HG03439 (cell line): ENCODE measurements at regions not wholly inside any gene's neighbourhood (a gene's known extent, or its start where the extent isn't known, plus 50 kb on each side); places are given as distances from the start of the nearest gene placed in this dataset.

Experiments
- ATAC-seq: cut with Tn5 transposase; IDR thresholded peaks from one replicate; pipeline ENCODE4 v1.9.1; 2021; ENCODE audit warnings: mild to moderate bottlenecking, moderate library complexity; ENCODE audit not compliant: unreplicated experiment

DNA sequence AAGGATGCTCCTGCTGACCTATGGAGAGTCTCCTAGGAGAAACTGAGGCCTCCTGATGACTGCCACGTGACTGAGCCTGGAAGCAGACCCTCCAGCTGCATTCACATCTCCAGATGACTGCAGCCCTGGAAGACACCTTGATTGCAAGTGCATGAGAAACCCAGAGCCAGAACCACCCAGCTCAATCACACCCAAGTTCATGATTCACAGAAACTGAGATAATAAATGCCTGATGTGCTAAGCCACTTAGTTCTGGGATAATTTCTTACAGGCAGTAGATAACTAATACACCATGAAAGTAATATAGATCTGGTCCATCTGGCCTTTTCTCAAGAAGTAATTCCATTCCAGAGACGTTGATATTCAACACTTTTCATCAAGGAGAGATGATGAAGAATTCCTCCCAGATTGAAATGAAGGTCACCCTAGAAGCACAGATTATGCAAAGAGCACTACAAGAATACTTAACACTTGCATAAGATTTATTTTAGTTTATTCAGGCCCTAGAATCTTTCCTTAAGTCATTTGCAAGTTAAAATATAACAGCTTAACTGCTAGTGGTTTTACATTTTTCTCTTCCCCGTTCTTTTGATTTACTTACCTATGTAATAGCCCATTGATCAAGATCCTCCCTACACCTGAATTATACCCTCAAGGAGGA, 208.2 kb upstream of the INHBA start:
- ATAC-seq = no peak

DNA sequence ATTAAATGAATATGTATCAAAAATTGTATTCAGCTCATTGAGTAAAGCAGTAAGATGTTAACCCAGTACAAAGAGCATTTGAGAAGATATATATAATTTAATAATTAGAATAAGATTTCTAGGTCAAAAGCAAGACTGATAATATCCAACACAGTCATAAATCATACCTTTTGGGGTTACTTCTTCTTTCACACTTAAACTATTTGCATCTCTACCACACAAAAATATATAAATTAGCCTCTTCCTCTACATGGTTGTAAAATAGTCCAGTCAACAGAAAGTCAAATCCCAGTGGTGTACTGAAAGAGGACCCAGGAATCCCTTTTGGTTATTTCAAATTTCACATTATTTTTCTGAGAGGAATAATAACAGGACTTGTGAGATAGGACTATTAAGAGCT, 204.6 kb upstream of the INHBA start:
- ATAC-seq = no peak

- ATAC-seq = no peak
Measured at GRCh38 chr7:41900532-41900931, 197.6 kb upstream of the INHBA start.

- ATAC-seq = no peak
Measured at GRCh38 chr7:41899823-41900433, 197.0 kb upstream of the INHBA start.

DNA sequence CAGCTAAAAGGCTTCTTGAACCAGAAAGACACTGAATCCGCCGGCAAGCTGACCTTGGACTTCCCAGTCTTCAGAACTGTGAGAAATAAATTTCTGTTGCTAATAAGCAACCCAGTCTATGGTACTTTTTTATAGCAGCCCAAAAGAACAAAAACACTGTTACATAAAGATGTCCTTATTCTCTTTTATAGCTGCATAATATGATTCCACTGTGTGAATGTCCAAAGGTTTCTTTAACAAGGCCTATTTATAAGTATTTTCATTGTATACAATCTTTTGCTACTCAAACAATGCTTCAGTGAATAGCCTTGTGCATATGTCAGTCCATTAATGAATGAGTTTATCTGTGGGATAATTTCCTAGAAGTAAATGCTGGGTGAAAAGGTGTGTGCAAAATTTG, 190.8 kb upstream of the INHBA start:
- no peak for ATAC-seq

- ATAC-seq = no peak
Measured at GRCh38 chr7:41892356-41893100, 189.6 kb upstream of the INHBA start.

DNA sequence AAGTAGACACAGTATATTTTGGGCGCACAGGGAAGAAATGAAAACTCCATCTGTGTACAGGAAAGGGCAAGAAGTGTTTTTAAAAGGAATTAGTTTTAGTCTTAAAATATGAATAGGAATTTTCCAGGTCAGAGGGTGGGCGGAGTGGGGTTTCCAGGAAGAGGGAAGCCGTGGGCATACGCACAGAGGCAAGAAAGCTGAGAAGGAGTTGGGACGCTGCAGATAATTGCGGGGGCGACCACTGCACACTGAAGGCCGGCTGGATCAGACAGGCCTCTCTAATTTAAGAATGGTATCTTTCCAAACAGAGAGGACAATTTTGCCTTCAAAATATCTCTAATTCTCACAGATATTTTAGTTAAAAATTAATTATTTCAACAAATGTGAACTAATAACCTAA, 189.1 kb upstream of the INHBA start:
- no peak for ATAC-seq

DNA sequence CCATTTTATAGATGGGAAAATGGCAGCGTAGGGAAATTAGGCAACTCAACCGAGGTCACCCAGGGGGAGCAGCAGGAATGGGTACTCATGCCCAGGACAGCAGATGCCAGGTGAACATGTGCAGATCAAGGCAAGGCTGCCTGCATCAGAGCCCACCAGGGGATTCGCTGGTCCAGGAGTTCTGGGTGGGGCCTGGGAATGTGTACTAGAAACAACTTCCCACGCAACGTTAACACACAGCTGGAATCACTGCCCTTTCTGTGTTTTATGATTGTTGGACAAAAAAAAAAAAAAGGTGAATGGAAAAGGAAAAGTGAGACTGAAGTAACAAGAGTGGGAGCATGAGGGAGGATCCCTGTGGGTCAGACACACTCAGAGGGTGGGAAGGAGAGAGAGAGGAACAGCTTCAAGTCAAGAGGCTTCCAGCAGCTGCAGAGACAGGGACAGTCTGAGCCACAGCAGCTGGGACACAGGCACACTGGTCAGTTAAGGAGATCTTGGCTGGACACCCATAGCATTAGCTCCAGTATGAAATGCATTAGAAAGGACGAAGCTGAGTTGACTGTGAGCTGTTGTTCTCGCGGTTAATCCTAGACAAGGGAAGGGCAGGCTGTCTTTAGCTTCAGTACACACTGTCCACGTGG, 187.9 kb upstream of the INHBA start:
- no peak for ATAC-seq

GRCh38 chr7:41889472-41889871, 186.6 kb upstream of the INHBA start:
- no peak for ATAC-seq

DNA sequence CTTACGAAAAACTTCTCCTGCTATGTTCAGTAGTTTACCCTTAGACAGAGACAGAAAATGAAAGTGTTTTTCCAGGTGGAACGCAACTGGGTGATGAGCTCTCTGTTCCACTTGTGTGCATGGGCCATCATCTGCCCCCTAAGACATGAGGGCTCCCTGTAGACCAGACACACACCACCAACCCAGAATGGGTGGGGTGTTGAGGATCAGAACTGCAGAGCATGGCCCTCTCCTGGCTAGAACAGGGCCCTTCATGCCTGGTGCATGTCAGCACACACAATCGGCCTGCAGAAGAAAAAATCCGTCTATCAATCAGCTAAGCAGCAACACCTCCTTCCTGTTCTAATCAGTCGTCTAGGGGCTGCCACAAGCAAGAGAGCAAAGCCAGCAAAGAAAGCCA, 186.2 kb upstream of the INHBA start:
- ATAC-seq = no peak

GRCh38 chr7:41887416-41887815, 184.5 kb upstream of the INHBA start:
- no peak for ATAC-seq

DNA sequence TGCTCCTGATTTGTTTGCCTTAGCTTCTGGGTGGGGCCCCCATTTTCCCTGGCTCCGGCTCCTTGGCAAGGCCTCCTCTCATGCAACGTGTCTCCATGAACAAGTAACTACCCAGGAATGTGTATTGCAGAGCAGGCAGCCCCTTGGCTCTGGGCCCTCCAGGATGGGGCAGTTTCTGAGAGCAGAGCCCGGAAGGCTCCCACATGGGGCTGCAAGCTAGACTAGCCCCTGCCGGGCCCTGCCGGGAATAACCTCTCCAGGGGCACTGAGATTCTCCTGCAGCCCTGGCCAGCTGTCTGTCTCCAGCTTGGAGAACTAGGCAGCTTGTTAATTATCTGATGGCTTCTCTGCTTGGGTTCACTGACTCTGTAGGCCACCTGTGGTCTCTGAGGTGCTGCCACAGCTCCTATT, 184.0 kb upstream of the INHBA start:
- no peak for ATAC-seq

GRCh38 chr7:41886262-41886900, 183.5 kb upstream of the INHBA start:
- no peak for ATAC-seq

- no peak for ATAC-seq
Measured at GRCh38 chr7:41885748-41886147, 182.9 kb upstream of the INHBA start.

- ATAC-seq = no peak
Measured at GRCh38 chr7:41885078-41885477, 182.2 kb upstream of the INHBA start.

- ATAC-seq = peak; percentile 48
Measured at GRCh38 chr7:41882745-41883420, 180.0 kb upstream of the INHBA start.

DNA sequence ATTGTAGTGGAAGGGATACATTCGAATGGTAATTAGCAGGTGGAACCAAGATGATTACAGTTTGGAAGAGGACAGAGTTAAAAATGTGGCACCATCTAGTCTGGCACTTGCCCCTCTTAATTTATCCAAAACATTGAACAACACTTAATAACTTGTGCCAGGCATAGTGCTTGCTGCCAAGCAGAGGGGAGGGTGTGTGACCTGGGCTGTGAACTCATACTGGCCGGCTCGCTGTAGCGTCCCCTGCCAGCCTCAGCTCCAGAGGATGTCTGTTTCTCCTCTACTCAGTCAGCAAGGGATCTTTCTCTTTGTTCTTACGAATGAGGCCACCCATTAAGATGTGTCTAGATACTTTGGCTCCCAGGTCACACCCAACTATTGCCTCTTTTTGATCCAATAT, 179.4 kb upstream of the INHBA start:
- ATAC-seq = no peak

GRCh38 chr7:41881331-41882130, 178.6 kb upstream of the INHBA start:
- peak; percentile 97 for ATAC-seq

- ATAC-seq = no peak
Measured at GRCh38 chr7:41880107-41880506, 177.2 kb upstream of the INHBA start.

DNA sequence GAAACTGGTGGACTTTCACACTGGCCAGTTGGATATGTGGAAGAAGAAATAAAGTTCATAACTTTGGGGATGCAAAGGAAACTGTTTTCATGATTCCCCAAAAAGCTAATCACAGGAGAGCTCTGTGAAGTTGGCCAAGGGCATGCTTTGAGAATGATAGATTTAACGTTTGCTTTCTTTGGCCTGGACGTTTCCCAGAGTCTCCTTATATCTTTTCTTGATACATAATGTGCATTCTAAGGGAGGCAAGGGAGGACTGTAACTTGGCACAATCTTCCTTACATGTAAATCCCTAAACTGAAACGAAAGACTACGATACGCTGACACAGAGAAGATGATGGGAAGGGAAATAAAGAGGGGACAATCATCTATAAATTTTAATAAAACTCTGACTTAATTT, 176.5 kb upstream of the INHBA start:
- ATAC-seq = no peak
